Neural progenitor cell (in vitro differentiated cells): ENCODE measurements at regions not wholly inside any gene's neighbourhood (a gene's known extent, or its start where the extent isn't known, plus 50 kb on each side); places are given as distances from the start of the nearest gene placed in this dataset.

Experiments
- DNase-seq: peaks from one replicate; pipeline ENCODE4 v3.0.0-alpha.2; 2016; ENCODE audit warnings: low spot score
- H2AFZ ChIP-seq: fragments of 200-600 bp; sonication (generic); replicated peaks from 2 replicates; pipeline ENCODE4 v1.6.1; 2016; ENCODE audit warnings: antibody characterized with exemption
- H3F3A ChIP-seq: fragments of 200-600 bp; sonication (generic); 2 replicates; pipeline ENCODE4 v1.6.1; 2016; ENCODE audit warnings: antibody characterized with exemption, low read depth
- H3K27ac ChIP-seq: fragments of 200-600 bp; sonication (generic); 2 replicates; pipeline ENCODE4 v1.5.1; 2016; ENCODE audit warnings: mild to moderate bottlenecking
- H3K27me3 ChIP-seq: fragments of 200-600 bp; sonication (generic); 2 replicates; pipeline ENCODE4 v1.6.1; 2016; ENCODE audit warnings: mild to moderate bottlenecking, moderate library complexity
- H3K36me3 ChIP-seq: fragments of 200-600 bp; sonication (generic); 2 replicates; pipeline ENCODE4 v1.5.1; 2016
- H3K4me1 ChIP-seq: fragments of 200-600 bp; sonication (generic); 2 replicates; pipeline ENCODE4 v1.6.1; 2016; ENCODE audit warnings: mixed run types
- H3K4me2 ChIP-seq: fragments of 200-600 bp; sonication (generic); 2 replicates; pipeline ENCODE4 v1.6.1; 2016
- H3K4me3 ChIP-seq: fragments of 200-600 bp; sonication (generic); 2 replicates; pipeline ENCODE4 v1.5.1; 2016
- H3K79me2 ChIP-seq: fragments of 200-600 bp; sonication (generic); 2 replicates; pipeline ENCODE4 v1.6.1; 2016; ENCODE audit warnings: low read depth
- H3K9ac ChIP-seq: fragments of 200-600 bp; sonication (generic); 2 replicates; pipeline ENCODE4 v1.6.1; 2016
- H3K9me3 ChIP-seq: fragments of 200-600 bp; sonication (generic); 2 replicates; pipeline ENCODE4 v1.5.1; 2016; ENCODE audit warnings: low read depth
- H4K20me1 ChIP-seq: fragments of 200-600 bp; sonication (generic); 2 replicates; pipeline ENCODE4 v1.6.1; 2016; ENCODE audit warnings: low read depth
- H3K27ac Mint-ChIP-seq: 3 replicates; pipeline ENCODE4 v1.8.0; 2021; ENCODE audit warnings: mixed read lengths
- H3K27me3 Mint-ChIP-seq: 2 replicates; pipeline ENCODE4 v1.8.0; 2022; ENCODE audit warnings: low read depth, mild to moderate bottlenecking, inconsistent platforms, moderate library complexity, mixed read lengths; ENCODE audit not compliant: insufficient read depth
- H3K36me3 Mint-ChIP-seq: 3 replicates; pipeline ENCODE4 v1.8.0; 2021; ENCODE audit warnings: mixed read lengths
- H3K4me1 Mint-ChIP-seq: 3 replicates; pipeline ENCODE4 v1.8.0; 2021; ENCODE audit warnings: mixed read lengths
- H3K4me3 Mint-ChIP-seq: 3 replicates; pipeline ENCODE4 v1.8.0; 2021; ENCODE audit warnings: mild to moderate bottlenecking, moderate library complexity, mixed read lengths
- H3K9me3 Mint-ChIP-seq: 3 replicates; pipeline ENCODE4 v1.8.0; 2020; ENCODE audit warnings: mixed read lengths
- CTCF ChIP-seq: fragments of 200-600 bp; sonication (generic); IDR thresholded peaks from 2 replicates; pipeline ENCODE4 v1.5.1; 2017; ENCODE audit warnings: antibody characterized with exemption, mild to moderate bottlenecking
- EZH2 ChIP-seq: fragments of 200-600 bp; sonication (generic); IDR thresholded peaks from 2 replicates; pipeline ENCODE4 v1.6.1; 2017; ENCODE audit warnings: antibody characterized with exemption, mild to moderate bottlenecking, moderate library complexity
- EZH2phosphoT487 ChIP-seq: fragments of 200-600 bp; sonication (generic); IDR thresholded peaks from 2 replicates; pipeline ENCODE4 v1.6.1; 2017; ENCODE audit warnings: antibody characterized with exemption

- H3F3A ChIP-seq: no peaks in the 10 kb centered on the region
- H3K4me2 ChIP-seq: no peak overlapping the region
- H3K79me2 ChIP-seq: no peaks in the 10 kb centered on the region
- Mint-ChIP-seq H3K4me1 (no peaks in the 10 kb centered on the region), H3K27ac (no peak overlapping the region), H3K9me3 (no peaks in the 10 kb centered on the region), H3K27me3 (no peaks in the 10 kb centered on the region), H3K36me3 (no peaks in the 10 kb centered on the region), H3K4me3 (no peak overlapping the region)
- TF ChIP-seq EZH2 (no peak), EZH2phosphoT487 (no peak), CTCF (no peak)
- no peak overlapping the region for H2AFZ ChIP-seq
- no peak overlapping the region for H3K27ac ChIP-seq
- H3K4me3 ChIP-seq: no peak overlapping the region
- no peak for DNase-seq
- H3K9ac ChIP-seq: no peak overlapping the region
- H3K27me3 ChIP-seq: no peaks in the 10 kb centered on the region
- H3K9me3 ChIP-seq: no peaks in the 10 kb centered on the region
- no peaks in the 10 kb centered on the region for H3K4me1 ChIP-seq
- no peaks in the 10 kb centered on the region for H4K20me1 ChIP-seq
- H3K36me3 ChIP-seq: no peaks in the 10 kb centered on the region
Measured at GRCh38 chr7:116327135-116327534, 116.8 kb downstream of the TES start.

- H3F3A ChIP-seq: no peaks in the 10 kb centered on the region
- DNase-seq: no peak
- TF ChIP-seq EZH2phosphoT487: no peak
- no peak for TF ChIP-seq CTCF
- no peak for TF ChIP-seq EZH2
- H3K79me2 ChIP-seq: no peaks in the 10 kb centered on the region
- no peak overlapping the region for H3K4me3 ChIP-seq
- no peaks in the 10 kb centered on the region for H3K4me1 Mint-ChIP-seq
- H3K4me3 Mint-ChIP-seq: no peak overlapping the region
- H3K9me3 Mint-ChIP-seq: no peaks in the 10 kb centered on the region
- no peaks in the 10 kb centered on the region for H4K20me1 ChIP-seq
- H3K27ac Mint-ChIP-seq: no peak overlapping the region
- no peak overlapping the region for H2AFZ ChIP-seq
- no peaks in the 10 kb centered on the region for H3K36me3 Mint-ChIP-seq
- H3K4me1 ChIP-seq: no peaks in the 10 kb centered on the region
- H3K9me3 ChIP-seq: no peaks in the 10 kb centered on the region
- no peak overlapping the region for H3K9ac ChIP-seq
- no peaks in the 10 kb centered on the region for H3K27me3 ChIP-seq
- H3K4me2 ChIP-seq: no peak overlapping the region
- no peaks in the 10 kb centered on the region for H3K27me3 Mint-ChIP-seq
- no peak overlapping the region for H3K27ac ChIP-seq
- H3K36me3 ChIP-seq: no peaks in the 10 kb centered on the region
Measured at GRCh38 chr7:116327752-116328151, 117.4 kb downstream of the TES start.

- no peaks in the 10 kb centered on the region for H3K4me1 ChIP-seq
- no peaks in the 10 kb centered on the region for H3K27me3 Mint-ChIP-seq
Measured at GRCh38 chr7:116328161-116328560, 117.8 kb downstream of the TES start.

More at GRCh38 chr7:116328161-116328560, 117.8 kb downstream of the TES start:
- Histone ChIP-seq H3K36me3 (no peaks in the 10 kb centered on the region), H2AFZ (no peak overlapping the region), H4K20me1 (no peaks in the 10 kb centered on the region), H3F3A (no peaks in the 10 kb centered on the region), H3K9me3 (no peaks in the 10 kb centered on the region), H3K79me2 (no peaks in the 10 kb centered on the region), H3K4me3 (no peak overlapping the region), H3K27me3 (no peaks in the 10 kb centered on the region), H3K9ac (no peak overlapping the region), H3K4me2 (no peak overlapping the region), H3K27ac (no peak overlapping the region)
- no peaks in the 10 kb centered on the region for H3K9me3 Mint-ChIP-seq
- H3K4me1 Mint-ChIP-seq: no peaks in the 10 kb centered on the region
- no peak overlapping the region for H3K4me3 Mint-ChIP-seq
- no peaks in the 10 kb centered on the region for H3K36me3 Mint-ChIP-seq
- H3K27ac Mint-ChIP-seq: no peak overlapping the region
- no peak for TF ChIP-seq EZH2
- TF ChIP-seq CTCF: no peak
- no peak for TF ChIP-seq EZH2phosphoT487
- no peak for DNase-seq
